Activated naive CD8-positive, alpha-beta T cell treated with anti-CD3 and anti-CD28 coated beads for 36 hours (primary cell): ENCODE measurements at regions not wholly inside any gene's neighbourhood (a gene's known extent, or its start where the extent isn't known, plus 50 kb on each side); places are given as distances from the start of the nearest gene placed in this dataset.

ENCODE experiments used
- DNase-seq: peaks from one replicate; pipeline ENCODE4 v3.0.0; 2021
- H3K27ac Mint-ChIP-seq: one replicate; pipeline ENCODE4 v1.8.0; 2022; ENCODE audit warnings: mild to moderate bottlenecking, moderate library complexity, mixed read lengths
- H3K27me3 Mint-ChIP-seq: one replicate; pipeline ENCODE4 v1.8.0; 2022; ENCODE audit warnings: mild to moderate bottlenecking, mixed read lengths
- H3K36me3 Mint-ChIP-seq: one replicate; pipeline ENCODE4 v1.8.0; 2021; ENCODE audit warnings: mild to moderate bottlenecking, mixed read lengths
- H3K4me1 Mint-ChIP-seq: one replicate; pipeline ENCODE4 v1.8.0; 2021; ENCODE audit warnings: mixed read lengths
- H3K4me3 Mint-ChIP-seq: one replicate; pipeline ENCODE4 v1.8.0; 2022; ENCODE audit warnings: mild to moderate bottlenecking, moderate library complexity, mixed read lengths
- H3K9me3 Mint-ChIP-seq: one replicate; pipeline ENCODE4 v1.8.0; 2022; ENCODE audit warnings: mixed read lengths

DNA sequence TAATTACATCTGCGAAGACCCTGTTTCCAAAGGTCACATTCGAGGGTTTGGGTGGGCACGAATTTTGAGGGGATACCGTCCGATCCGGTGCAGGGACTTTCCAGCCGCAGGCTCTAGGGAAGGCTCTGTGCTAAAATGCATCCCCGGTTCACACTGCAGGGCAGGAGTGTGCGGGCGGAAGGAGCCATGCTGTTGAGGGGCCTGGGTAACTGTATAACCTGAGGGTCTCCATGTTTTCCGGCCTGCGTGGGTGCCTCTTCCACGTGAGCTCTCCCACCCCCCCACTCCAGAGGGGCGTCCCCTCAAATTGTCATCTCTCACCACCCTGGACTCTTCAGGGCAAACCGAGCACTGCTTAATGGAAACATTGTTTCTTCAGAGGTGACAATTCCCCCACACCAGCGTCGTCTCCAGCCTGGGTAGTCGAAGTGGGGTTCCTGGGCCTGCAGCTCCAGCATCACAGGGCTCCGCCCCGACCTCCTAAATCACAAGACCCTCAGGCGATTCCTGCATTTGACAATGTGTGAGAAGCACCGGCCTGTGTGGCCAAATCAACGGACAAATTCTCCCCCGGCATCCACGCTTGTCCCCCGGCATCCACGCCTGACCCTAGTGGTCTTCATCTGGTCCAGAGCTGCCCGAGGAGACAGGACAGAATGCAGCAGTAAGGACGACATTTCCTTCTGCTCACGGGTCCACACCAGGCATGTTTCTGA is 51.2 kb downstream of the FOXL3 start:
- H3K4me3 Mint-ChIP-seq = no peak overlapping the region
- no peaks in the 10 kb centered on the region for H3K36me3 Mint-ChIP-seq
- H3K9me3 Mint-ChIP-seq = no peaks in the 10 kb centered on the region
- peaks cover 3% of the 10 kb centered on the region for H3K4me1 Mint-ChIP-seq
- H3K27me3 Mint-ChIP-seq = no peaks in the 10 kb centered on the region
- no peak overlapping the region for H3K27ac Mint-ChIP-seq
- no peak for DNase-seq

DNA sequence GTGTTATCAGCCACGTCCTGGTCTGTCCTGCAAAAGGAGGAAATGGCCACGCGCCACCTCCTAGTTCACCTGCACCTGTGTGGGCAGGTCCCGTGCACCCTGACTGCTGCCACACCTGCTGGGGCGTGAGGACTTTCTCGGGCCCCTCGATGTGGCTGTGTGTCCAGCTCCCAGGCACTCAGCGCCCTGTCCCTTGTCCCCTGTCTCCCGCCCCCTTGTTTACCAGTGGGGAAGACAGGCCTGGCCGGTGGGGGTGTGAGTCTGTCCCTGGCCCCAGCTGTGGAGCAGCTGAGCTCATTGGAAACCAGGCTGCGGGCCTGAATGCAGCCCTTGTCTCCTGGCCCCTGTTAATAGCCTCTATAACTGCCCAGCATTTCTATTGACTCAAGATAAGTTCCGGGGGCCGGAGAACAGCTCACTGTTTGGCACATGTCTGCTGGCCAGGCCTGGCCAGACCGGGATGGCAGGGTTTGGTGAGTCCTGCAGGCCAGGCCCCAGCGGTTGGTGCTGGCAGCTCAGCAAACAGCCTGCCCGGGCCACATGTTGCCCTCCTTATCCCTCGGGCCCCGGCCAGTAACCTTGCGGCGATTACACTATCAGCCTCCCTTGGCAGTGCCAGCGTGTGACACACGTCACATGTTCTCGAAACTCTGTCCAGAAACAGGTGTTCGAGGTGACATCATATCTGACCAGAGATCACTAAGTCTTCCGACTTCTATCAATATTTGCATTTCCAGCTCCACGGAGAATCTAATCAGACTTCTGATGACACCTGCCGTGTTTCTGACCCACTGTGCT is 52.1 kb downstream of the FOXL3 start:
- H3K4me3 Mint-ChIP-seq = no peak overlapping the region
- DNase-seq = no peak
- H3K4me1 Mint-ChIP-seq = peaks cover 3% of the 10 kb centered on the region
- no peaks in the 10 kb centered on the region for H3K36me3 Mint-ChIP-seq
- H3K27me3 Mint-ChIP-seq = no peaks in the 10 kb centered on the region
- no peak overlapping the region for H3K27ac Mint-ChIP-seq
- no peaks in the 10 kb centered on the region for H3K9me3 Mint-ChIP-seq

DNA sequence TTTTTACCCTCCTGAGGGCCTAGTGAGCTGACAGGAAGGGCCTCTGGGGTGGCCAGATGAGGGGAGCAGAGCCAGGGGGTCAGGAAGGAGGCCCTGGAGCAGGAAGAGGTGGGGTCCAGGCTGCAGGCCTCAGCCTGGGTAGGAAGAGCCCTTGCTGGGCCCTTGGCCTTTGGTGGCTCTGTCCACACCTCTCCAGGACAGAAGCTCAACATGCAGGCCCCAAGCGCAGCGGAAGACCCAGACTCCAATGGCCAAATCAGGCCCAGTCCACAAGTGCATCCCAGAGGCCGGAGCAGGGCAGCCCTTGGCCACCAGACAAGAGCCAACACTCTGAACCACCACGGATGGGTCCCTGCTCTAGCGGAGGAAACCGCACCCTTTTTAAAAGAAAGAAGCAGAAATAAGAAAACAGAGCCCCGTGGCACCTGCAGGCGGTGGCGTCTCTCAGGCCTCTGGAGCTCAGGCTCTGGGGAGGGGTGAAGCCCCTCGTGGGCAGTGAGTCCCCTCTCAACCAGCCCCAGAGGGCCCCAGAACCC is 52.8 kb downstream of the FOXL3 start:
- no peaks in the 10 kb centered on the region for H3K4me1 Mint-ChIP-seq
- no peaks in the 10 kb centered on the region for H3K27me3 Mint-ChIP-seq
- no peak for DNase-seq
- peaks cover 3% of the 10 kb centered on the region for H3K36me3 Mint-ChIP-seq
- H3K27ac Mint-ChIP-seq = no peak overlapping the region
- H3K4me3 Mint-ChIP-seq = no peak overlapping the region
- no peaks in the 10 kb centered on the region for H3K9me3 Mint-ChIP-seq

DNA sequence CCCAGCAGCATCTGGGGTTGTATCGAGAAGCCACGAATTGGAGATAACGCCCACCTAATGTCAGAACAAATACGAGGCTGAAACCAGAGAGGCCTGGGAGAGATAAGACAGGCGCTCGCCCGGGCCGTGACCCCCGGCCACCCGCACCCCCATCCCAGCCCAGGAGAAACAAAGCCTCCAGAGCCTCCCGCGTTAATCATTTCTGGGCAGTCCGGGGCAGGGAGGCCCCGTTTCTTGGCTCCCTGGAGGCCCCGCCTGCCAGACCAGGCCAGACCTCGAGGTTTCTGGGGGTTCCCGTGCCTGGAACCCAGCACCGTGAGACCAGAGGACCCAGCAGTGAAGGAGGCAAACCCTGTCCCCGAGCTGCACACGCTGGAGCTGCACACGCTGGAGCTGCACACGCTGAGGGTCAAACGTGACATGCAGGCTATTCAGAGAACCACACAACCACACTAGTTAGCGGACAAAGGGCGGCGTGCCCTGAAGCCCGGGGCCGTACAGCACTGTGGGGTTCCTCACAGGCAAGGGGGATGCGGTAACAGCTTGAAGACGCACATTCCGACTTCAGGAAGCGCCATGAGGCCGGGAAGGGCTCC is 53.4 kb downstream of the FOXL3 start:
- no peak for DNase-seq
- no peak overlapping the region for H3K4me3 Mint-ChIP-seq
- H3K27me3 Mint-ChIP-seq = no peaks in the 10 kb centered on the region
- H3K36me3 Mint-ChIP-seq = peaks cover 3% of the 10 kb centered on the region
- no peak overlapping the region for H3K27ac Mint-ChIP-seq
- H3K4me1 Mint-ChIP-seq = no peaks in the 10 kb centered on the region
- no peaks in the 10 kb centered on the region for H3K9me3 Mint-ChIP-seq

DNA sequence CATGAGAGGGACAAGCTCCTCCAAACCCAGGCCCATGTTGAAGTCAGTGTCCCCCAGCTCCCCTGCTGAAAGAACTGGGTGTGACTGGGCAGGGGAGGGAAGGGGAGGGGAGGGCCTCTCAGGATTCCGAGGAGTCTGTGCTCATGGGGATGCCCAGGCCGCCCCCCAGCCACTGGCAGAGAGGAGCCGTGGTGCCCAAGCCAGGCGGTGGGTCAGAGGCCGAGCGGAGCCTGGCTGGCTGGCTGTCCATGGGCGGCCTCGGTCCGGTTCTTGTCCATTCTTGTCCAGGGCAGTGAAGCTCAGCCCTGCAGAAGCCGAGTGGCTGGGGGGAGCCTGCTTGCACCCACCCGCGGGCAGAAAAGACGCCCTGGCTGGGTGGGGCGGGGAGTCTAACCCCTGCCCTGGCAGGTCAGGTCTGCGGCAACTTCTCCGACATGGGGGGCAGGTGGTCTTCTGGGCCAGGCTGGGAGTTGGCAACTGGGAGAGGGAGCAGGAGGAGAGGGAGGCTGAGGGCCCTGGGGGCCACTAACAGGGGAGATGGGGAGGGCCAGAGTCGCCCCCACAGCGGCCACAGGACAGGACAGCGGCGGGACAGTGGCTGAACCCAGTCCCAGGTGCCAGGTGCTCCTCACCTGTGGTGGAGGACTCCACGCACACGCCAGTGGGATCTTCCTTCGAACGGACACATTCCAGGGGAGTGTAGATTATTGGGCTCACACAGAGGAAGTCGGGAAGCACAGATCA is 54.1 kb downstream of the FOXL3 start:
- no peak overlapping the region for H3K27ac Mint-ChIP-seq
- no peaks in the 10 kb centered on the region for H3K4me1 Mint-ChIP-seq
- H3K36me3 Mint-ChIP-seq = peaks cover 8% of the 10 kb centered on the region
- H3K9me3 Mint-ChIP-seq = no peaks in the 10 kb centered on the region
- H3K4me3 Mint-ChIP-seq = no peak overlapping the region
- no peaks in the 10 kb centered on the region for H3K27me3 Mint-ChIP-seq
- no peak for DNase-seq

DNA sequence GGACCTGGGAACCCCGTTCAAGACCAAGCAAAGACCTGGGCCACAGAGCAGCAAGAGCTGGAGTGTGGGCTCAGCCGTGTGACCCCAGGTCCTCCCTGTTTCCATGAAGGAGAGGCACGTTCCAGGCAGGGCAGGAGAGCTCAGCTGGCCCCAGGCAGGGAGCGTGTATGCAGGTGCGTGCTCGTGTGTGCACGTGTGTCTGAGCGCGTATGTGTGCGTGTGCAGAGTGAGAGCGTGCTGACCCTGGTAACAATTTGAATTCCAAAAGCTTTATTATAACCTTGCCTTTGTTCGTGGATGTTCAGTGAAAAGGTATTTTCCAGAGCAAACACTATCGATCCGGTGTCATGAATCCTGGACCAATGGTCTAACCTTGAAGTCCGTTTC is 54.6 kb downstream of the FOXL3 start:
- DNase-seq = no peak
- peaks cover 9% of the 10 kb centered on the region for H3K36me3 Mint-ChIP-seq
- no peaks in the 10 kb centered on the region for H3K9me3 Mint-ChIP-seq
- H3K27me3 Mint-ChIP-seq = no peaks in the 10 kb centered on the region
- no peaks in the 10 kb centered on the region for H3K4me1 Mint-ChIP-seq
- H3K4me3 Mint-ChIP-seq = no peak overlapping the region
- no peak overlapping the region for H3K27ac Mint-ChIP-seq

DNA sequence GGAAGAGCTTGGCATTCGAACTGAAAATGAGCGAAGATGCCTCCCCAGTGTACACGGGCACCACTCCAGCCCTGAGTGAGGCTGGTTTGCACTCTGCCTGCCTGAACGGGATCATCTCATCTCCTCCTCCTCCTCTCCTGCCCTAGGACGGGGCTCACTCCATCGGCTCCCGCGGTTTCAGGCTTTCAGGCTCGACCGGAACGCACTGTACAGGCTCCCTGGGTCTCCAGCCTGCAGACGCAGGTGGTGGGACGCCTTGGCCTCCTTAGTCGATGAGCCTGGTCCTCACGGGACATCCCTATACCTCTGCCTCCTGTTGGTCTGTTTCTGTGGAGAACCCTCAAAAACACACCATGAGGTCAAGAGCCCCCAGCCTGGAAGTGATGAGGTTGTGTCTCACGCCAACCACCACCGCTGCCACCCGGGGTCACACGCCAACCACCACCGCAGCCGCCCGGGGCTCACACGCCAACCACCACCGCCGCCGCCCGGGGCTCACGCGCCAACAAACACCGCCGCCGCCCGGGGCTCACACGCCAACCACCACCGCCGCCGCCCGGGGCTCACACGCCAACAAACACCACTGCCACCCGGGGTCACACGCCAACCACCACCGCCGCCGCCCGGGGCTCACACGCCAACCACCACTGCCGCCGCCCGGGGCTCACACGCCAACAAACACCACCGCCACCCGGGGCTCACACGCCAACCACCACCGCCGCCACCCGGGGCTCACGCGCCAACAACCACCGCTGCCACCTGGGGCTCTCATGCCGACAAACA is 56.3 kb downstream of the FOXL3 start:
- Mint-ChIP-seq H3K36me3 (peaks cover 9% of the 10 kb centered on the region), H3K4me1 (no peaks in the 10 kb centered on the region), H3K4me3 (no peak overlapping the region), H3K27ac (no peak overlapping the region), H3K27me3 (no peaks in the 10 kb centered on the region), H3K9me3 (no peaks in the 10 kb centered on the region)
- DNase-seq = no peak

DNA sequence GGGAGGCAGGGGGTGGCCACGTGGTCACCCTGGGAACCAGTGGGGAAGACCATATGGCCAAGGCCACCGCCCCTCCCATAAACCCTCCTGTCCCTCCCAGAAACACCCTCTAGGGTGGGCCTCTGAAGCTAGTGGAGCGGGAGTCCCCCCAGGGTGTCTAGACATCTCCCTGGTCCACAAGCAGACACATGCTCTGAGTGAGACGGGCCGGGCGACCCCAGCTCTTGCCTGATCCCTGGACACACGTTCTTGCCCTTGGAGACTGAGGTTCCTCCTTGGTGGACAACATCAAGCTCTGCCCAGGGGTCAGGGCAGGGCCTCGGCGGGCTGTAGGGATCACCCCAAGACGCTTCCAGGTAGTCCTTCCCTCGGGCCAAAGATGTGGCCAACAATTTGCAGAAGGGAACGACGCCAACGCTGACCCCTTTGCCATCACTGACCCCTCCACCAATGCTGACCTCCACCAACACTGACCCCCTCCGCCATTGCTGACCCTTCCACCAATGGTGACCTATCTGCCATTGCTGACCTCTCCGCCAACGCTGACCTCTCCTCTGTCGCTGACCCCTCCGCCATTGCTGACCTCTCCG is 57.1 kb downstream of the FOXL3 start:
- peaks cover 6% of the 10 kb centered on the region for H3K4me1 Mint-ChIP-seq
- peaks cover 9% of the 10 kb centered on the region for H3K36me3 Mint-ChIP-seq
- no peaks in the 10 kb centered on the region for H3K27me3 Mint-ChIP-seq
- H3K27ac Mint-ChIP-seq = no peak overlapping the region
- no peaks in the 10 kb centered on the region for H3K9me3 Mint-ChIP-seq
- DNase-seq = no peak
- H3K4me3 Mint-ChIP-seq = no peak overlapping the region

DNA sequence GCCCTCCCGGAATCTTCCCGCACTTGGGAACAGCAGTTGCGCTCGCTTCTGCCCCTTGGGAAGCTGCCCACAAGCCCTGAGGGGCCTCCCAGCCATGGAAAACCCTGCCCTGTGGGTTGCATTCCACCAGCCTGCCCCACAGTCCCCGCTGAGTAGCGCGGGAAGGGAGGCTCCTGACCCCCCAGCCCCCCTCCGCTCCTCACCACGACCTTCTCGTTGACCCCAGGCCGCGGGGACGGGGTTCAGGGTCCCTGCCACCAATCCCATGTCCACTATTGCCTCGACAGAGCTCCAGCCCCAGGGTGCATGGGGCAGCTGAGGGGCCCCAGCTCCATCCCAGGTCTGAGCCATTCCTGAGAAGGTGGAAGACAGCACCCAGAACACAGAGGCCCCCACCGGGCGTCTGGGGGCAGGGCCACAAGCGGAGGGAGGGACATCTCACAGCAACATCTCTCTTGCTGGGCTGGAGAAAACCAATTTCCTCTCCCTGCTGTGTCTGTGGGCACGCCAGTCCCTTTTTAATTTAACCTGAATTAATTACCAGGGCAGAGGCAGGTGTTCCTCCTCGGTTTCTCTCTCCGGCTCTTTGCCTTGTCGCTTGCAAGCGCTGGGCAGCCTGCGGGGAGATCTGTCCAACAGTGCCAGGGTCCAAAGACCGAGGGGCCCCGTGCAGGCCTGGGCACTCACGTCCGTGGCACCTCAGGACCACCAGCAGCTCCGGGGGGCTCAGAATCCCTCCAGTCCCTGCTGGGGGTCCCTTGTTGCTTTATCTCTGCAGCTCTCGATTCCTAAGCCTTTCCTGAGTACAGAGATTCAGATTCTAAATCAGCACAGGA is 57.9 kb downstream of the FOXL3 start:
- Mint-ChIP-seq H3K9me3 (no peaks in the 10 kb centered on the region), H3K4me1 (peaks cover 10% of the 10 kb centered on the region), H3K4me3 (no peak overlapping the region), H3K27ac (no peak overlapping the region), H3K36me3 (peaks cover 9% of the 10 kb centered on the region), H3K27me3 (no peaks in the 10 kb centered on the region)
- no peak for DNase-seq

DNA sequence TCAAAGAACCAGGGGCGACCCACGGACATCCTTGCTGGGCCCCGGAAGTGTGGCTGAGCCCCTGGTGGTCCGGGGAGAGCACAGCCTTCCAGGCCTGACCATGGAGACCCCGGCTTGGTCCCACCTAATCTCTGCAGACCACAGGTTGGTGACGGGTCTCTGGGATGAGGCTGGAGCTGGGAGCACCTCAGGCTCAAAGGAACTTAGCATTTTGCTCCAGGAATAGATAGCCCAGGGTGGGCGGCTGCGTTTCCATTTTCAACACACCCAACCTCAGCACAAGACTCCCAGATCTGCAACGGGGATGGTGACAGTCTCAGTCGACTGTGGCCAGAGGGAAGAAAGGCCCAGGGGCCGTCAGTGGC is 58.5 kb downstream of the FOXL3 start:
- Mint-ChIP-seq H3K36me3 (peaks cover 9% of the 10 kb centered on the region), H3K4me1 (peaks cover 10% of the 10 kb centered on the region), H3K9me3 (no peaks in the 10 kb centered on the region), H3K27me3 (no peaks in the 10 kb centered on the region), H3K27ac (no peak overlapping the region), H3K4me3 (no peak overlapping the region)
- no peak for DNase-seq

DNA sequence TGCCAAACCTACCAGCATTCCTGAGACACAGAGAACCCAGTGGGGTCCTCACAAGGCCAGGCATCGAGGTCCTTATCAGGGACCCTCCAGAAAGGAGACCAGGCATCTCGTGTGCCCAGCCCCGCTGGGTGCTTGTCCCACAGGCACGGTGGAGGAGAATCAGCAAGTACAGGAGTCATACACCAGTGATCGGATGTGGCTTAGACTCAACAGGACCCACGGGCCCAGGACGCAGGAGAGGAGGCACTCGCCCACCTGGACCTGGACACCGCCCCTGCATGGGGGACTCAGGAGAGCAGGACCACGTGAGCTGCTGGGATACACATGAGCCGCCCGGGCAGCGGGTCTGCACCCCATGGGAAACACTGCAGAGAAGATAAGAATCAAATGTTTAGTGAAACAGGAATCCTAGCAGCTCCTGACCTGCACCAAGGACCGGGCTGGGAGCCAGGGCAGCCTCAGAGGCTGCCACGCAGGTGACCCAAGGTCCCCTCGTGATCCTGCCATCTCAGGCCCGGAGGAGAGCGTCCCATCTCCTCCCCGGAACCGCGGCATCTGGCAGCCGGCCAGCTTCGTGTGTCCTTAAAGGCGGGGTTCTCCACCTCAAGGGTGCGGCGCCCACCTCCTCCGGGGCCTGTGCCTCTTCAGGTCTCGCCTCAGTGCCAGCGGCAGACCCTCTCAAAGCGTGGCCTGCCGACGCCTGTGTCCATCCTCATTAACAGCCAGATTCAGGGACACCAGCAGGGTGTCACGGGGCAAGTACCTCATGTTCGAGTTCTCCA is 59.2 kb downstream of the FOXL3 start:
- Mint-ChIP-seq H3K4me3 (no peak overlapping the region), H3K27me3 (no peaks in the 10 kb centered on the region), H3K9me3 (no peaks in the 10 kb centered on the region), H3K36me3 (peaks cover 9% of the 10 kb centered on the region), H3K4me1 (peaks cover 10% of the 10 kb centered on the region), H3K27ac (no peak overlapping the region)
- no peak for DNase-seq

DNA sequence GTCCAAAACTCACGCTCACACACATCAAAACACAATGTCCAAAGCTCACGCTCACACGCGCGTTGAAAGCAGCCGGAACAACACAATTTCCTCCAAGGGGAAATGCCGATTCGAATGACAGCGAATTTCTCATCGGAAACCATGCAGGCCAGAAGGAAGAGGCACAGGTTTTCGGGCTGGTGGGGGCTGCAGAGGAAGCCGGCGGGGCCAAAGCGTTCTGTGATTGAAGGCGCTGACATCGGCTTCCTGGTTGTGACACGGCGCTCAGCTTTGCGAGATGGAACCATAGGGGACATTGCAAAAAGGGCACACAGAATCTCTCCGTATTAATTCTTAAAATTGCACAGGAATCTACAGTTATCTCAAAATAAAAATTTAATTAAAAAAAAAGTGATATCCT is 61.3 kb downstream of the FOXL3 start:
- Mint-ChIP-seq H3K27me3 (no peaks in the 10 kb centered on the region), H3K9me3 (no peaks in the 10 kb centered on the region), H3K27ac (no peak overlapping the region), H3K4me3 (no peak overlapping the region), H3K4me1 (peaks cover 10% of the 10 kb centered on the region), H3K36me3 (peaks cover 9% of the 10 kb centered on the region)
- DNase-seq = peak; percentile 73
